ENCODE measurements at regions not wholly inside any gene's neighbourhood (a gene's known extent, or its start where the extent isn't known, plus 50 kb on each side); places are given as distances from the start of the nearest gene placed in this dataset.

GRCh38 chr12:124078800-124079199, 105.8 kb downstream of the ZNF664 start:
- H3K27ac ChIP-seq = no peak overlapping the region
- no peak overlapping the region for H2AFZ ChIP-seq
- WGBS, 2 experiments (ENCODE audit: low coverage in 1 of 2, low lambda C conversion rate in 2 of 2, missing lambda C conversion rate in 2 of 2) = 70 to 76% methylated on average over 4 of the region's 4 CpGs
- no peak overlapping the region for H3K4me2 ChIP-seq (ENCODE audit: unreplicated experiment)
- in situ Hi-C loops (cut with MboI) = no loop called here
- H4K20me1 ChIP-seq (ENCODE audit: insufficient read depth) = no peaks in the 10 kb centered on the region
- DNase-seq = no peak
- H3K9me3 ChIP-seq (ENCODE audit: low read depth) = no peaks in the 10 kb centered on the region
- H3K4me3 ChIP-seq = no peak overlapping the region
- no peaks in the 10 kb centered on the region for H3K79me2 ChIP-seq (ENCODE audit: insufficient read depth)
- H3K27me3 ChIP-seq (replicated peaks; ENCODE audit: insufficient read depth) = no peaks in the 10 kb centered on the region
- no peaks in the 10 kb centered on the region for H3K36me3 ChIP-seq (ENCODE audit: low read depth)
- no peaks in the 10 kb centered on the region for H3K4me1 ChIP-seq (ENCODE audit: insufficient read depth)
- no peaks in the 10 kb centered on the region for H3F3A ChIP-seq (ENCODE audit: insufficient read depth)
- TF ChIP-seq EZH2 (IDR thresholded peaks at IDR 0.05; ENCODE audit: insufficient read depth, poor library complexity, severe bottlenecking) (no peak), EZH2phosphoT487 (IDR thresholded peaks at IDR 0.05; ENCODE audit: insufficient read depth, low read depth) (no peak)
- no peaks in the 10 kb centered on the region for H3K9me2 ChIP-seq (ENCODE audit: insufficient read depth)
- H3K9ac ChIP-seq = no peak overlapping the region

GRCh38 chr12:124080649-124081048, 107.6 kb downstream of the ZNF664 start:
- Histone ChIP-seq H3K4me2 (ENCODE audit: unreplicated experiment) (no peak overlapping the region), H3K27me3 (replicated peaks; ENCODE audit: insufficient read depth) (no peaks in the 10 kb centered on the region), H3K4me3 (no peak overlapping the region), H3K79me2 (ENCODE audit: insufficient read depth) (no peaks in the 10 kb centered on the region), H3K36me3 (ENCODE audit: low read depth) (no peaks in the 10 kb centered on the region), H4K20me1 (ENCODE audit: insufficient read depth) (no peaks in the 10 kb centered on the region), H3K9me2 (ENCODE audit: insufficient read depth) (no peaks in the 10 kb centered on the region), H3K27ac (no peak overlapping the region), H3F3A (ENCODE audit: insufficient read depth) (no peaks in the 10 kb centered on the region), H3K9ac (no peak overlapping the region), H3K9me3 (ENCODE audit: low read depth) (no peaks in the 10 kb centered on the region), H2AFZ (no peak overlapping the region), H3K4me1 (ENCODE audit: insufficient read depth) (no peaks in the 10 kb centered on the region)
- 76 to 77% methylated on average over 5 of the region's 5 CpGs for WGBS, 2 experiments (ENCODE audit: low coverage in 1 of 2, low lambda C conversion rate in 2 of 2, missing lambda C conversion rate in 2 of 2)
- in situ Hi-C loops (cut with MboI) = no loop called here
- no peak for DNase-seq
- no peak for TF ChIP-seq EZH2 (IDR thresholded peaks at IDR 0.05; ENCODE audit: insufficient read depth, poor library complexity, severe bottlenecking)
- no peak for TF ChIP-seq EZH2phosphoT487 (IDR thresholded peaks at IDR 0.05; ENCODE audit: insufficient read depth, low read depth)

- TF ChIP-seq EZH2 (IDR thresholded peaks at IDR 0.05; ENCODE audit: insufficient read depth, poor library complexity, severe bottlenecking) (no peak), EZH2phosphoT487 (IDR thresholded peaks at IDR 0.05; ENCODE audit: insufficient read depth, low read depth) (no peak)
- no peak for DNase-seq
- H4K20me1 ChIP-seq (ENCODE audit: insufficient read depth) = no peaks in the 10 kb centered on the region
- H3F3A ChIP-seq (ENCODE audit: insufficient read depth) = no peaks in the 10 kb centered on the region
- H3K9ac ChIP-seq = no peak overlapping the region
- no peaks in the 10 kb centered on the region for H3K9me2 ChIP-seq (ENCODE audit: insufficient read depth)
- WGBS, 2 experiments (ENCODE audit: low coverage in 1 of 2, low lambda C conversion rate in 2 of 2, missing lambda C conversion rate in 2 of 2) = 79 to 82% methylated on average over 10 of the region's 10 CpGs
- H2AFZ ChIP-seq = no peak overlapping the region
- no peaks in the 10 kb centered on the region for H3K79me2 ChIP-seq (ENCODE audit: insufficient read depth)
- no peaks in the 10 kb centered on the region for H3K36me3 ChIP-seq (ENCODE audit: low read depth)
- no peak overlapping the region for H3K27ac ChIP-seq
- no peaks in the 10 kb centered on the region for H3K27me3 ChIP-seq (replicated peaks; ENCODE audit: insufficient read depth)
- H3K4me2 ChIP-seq (ENCODE audit: unreplicated experiment) = no peak overlapping the region
- H3K4me3 ChIP-seq = no peak overlapping the region
- in situ Hi-C loops (cut with MboI) = no loop called here
- H3K4me1 ChIP-seq (ENCODE audit: insufficient read depth) = no peaks in the 10 kb centered on the region
- no peaks in the 10 kb centered on the region for H3K9me3 ChIP-seq (ENCODE audit: low read depth)
Observed at GRCh38 chr12:124082012-124082411, 109.0 kb downstream of the ZNF664 start.

- TF ChIP-seq EZH2phosphoT487 (IDR thresholded peaks at IDR 0.05; ENCODE audit: insufficient read depth, low read depth) (no peak), EZH2 (IDR thresholded peaks at IDR 0.05; ENCODE audit: insufficient read depth, poor library complexity, severe bottlenecking) (no peak)
- H3K36me3 ChIP-seq (ENCODE audit: low read depth) = no peaks in the 10 kb centered on the region
- H4K20me1 ChIP-seq (ENCODE audit: insufficient read depth) = no peaks in the 10 kb centered on the region
- H3K4me2 ChIP-seq (ENCODE audit: unreplicated experiment) = no peak overlapping the region
- no peaks in the 10 kb centered on the region for H3K79me2 ChIP-seq (ENCODE audit: insufficient read depth)
- in situ Hi-C loops (cut with MboI) = no loop called here
- no peak for DNase-seq
- no peak overlapping the region for H3K9ac ChIP-seq
- H3K9me3 ChIP-seq (ENCODE audit: low read depth) = no peaks in the 10 kb centered on the region
- no peak overlapping the region for H2AFZ ChIP-seq
- no peaks in the 10 kb centered on the region for H3K4me1 ChIP-seq (ENCODE audit: insufficient read depth)
- 97% methylated on average over 4 of the region's 4 CpGs for WGBS, 2 experiments (ENCODE audit: low coverage in 1 of 2, low lambda C conversion rate in 2 of 2, missing lambda C conversion rate in 2 of 2)
- H3F3A ChIP-seq (ENCODE audit: insufficient read depth) = no peaks in the 10 kb centered on the region
- H3K27ac ChIP-seq = no peak overlapping the region
- no peaks in the 10 kb centered on the region for H3K27me3 ChIP-seq (replicated peaks; ENCODE audit: insufficient read depth)
- H3K9me2 ChIP-seq (ENCODE audit: insufficient read depth) = no peaks in the 10 kb centered on the region
- no peak overlapping the region for H3K4me3 ChIP-seq
Observed at GRCh38 chr12:124082687-124083086, 109.7 kb downstream of the ZNF664 start.

- no peaks in the 10 kb centered on the region for H3K36me3 ChIP-seq (ENCODE audit: low read depth)
- H3K27me3 ChIP-seq (replicated peaks; ENCODE audit: insufficient read depth) = no peaks in the 10 kb centered on the region
- TF ChIP-seq EZH2 (IDR thresholded peaks at IDR 0.05; ENCODE audit: insufficient read depth, poor library complexity, severe bottlenecking) (no peak), EZH2phosphoT487 (IDR thresholded peaks at IDR 0.05; ENCODE audit: insufficient read depth, low read depth) (no peak)
- H3K4me2 ChIP-seq (ENCODE audit: unreplicated experiment) = no peak overlapping the region
- no peak overlapping the region for H3K27ac ChIP-seq
- H3K9me2 ChIP-seq (ENCODE audit: insufficient read depth) = no peaks in the 10 kb centered on the region
- H4K20me1 ChIP-seq (ENCODE audit: insufficient read depth) = no peaks in the 10 kb centered on the region
- H3K9me3 ChIP-seq (ENCODE audit: low read depth) = no peaks in the 10 kb centered on the region
- in situ Hi-C loops (cut with MboI) = no loop called here
- no peak for DNase-seq
- H3F3A ChIP-seq (ENCODE audit: insufficient read depth) = no peaks in the 10 kb centered on the region
- 80 to 81% methylated on average over 11 of the region's 11 CpGs for WGBS, 2 experiments (ENCODE audit: low coverage in 1 of 2, low lambda C conversion rate in 2 of 2, missing lambda C conversion rate in 2 of 2)
- H2AFZ ChIP-seq = no peak overlapping the region
- no peaks in the 10 kb centered on the region for H3K79me2 ChIP-seq (ENCODE audit: insufficient read depth)
- H3K9ac ChIP-seq = no peak overlapping the region
- no peaks in the 10 kb centered on the region for H3K4me1 ChIP-seq (ENCODE audit: insufficient read depth)
- no peak overlapping the region for H3K4me3 ChIP-seq
Observed at GRCh38 chr12:124083708-124084107, 110.7 kb downstream of the ZNF664 start.

All from GM23248 (cell line).